HG03432 (cell line): ENCODE measurements at regions not wholly inside any gene's neighbourhood (a gene's known extent, or its start where the extent isn't known, plus 50 kb on each side); places are given as distances from the start of the nearest gene placed in this dataset.

Source experiments
- ATAC-seq: cut with Tn5 transposase; IDR thresholded peaks from one replicate; pipeline ENCODE4 v1.9.1; 2021; ENCODE audit warnings: mild to moderate bottlenecking, moderate library complexity; ENCODE audit not compliant: unreplicated experiment

DNA sequence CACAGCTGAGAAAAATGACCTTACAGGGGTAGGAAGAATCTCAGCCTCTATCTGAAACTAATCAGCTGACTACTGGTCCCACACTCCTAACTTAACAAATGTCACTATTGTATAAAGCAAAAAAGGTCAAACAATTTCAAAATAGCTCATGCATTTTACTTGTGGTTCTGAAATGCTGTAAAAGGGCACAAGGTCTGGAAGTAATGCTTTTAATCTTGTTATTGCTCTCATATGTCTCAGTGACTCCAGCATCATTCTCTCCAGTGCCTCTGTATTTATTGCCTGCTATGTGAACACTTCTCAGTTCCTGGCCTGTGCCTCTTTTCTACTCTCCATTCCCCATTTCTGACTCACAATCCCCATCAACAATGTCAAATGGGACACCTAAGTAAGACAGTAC lies 937.7 kb downstream of the CDH11 start:
- no peak for ATAC-seq

GRCh38 chr16:64182985-64183384 lies 938.9 kb downstream of the CDH11 start:
- no peak for ATAC-seq

DNA sequence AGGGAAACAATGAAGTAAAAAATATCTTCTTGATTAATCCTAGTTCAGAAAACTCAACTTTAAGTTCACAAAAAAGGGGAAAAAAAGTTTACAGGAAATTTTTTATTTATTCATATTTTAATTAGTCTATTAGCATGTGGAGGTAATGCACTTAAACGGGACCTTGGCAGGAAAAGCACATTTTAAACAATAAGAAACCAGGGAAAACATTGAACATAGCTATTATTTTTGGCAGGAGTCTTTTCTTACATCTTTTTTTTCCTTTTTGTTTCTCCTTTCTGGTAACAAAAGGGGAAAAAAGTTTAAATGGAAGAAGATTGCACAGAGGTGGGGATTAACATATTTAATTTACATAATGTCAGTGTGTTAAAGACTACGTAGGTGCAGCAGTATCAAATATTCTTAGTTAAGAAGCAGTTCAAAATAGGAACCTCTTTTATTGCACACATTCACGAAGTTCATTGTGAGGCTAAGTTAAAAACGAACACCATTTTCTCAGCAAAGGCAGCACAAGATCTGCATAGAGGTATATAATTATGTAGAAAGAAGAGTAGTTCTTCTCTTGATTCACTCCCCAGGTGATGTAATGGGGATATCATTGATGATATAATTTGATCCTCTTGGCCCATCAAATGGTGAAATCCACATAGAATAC lies 940.5 kb downstream of the CDH11 start:
- no peak for ATAC-seq

DNA sequence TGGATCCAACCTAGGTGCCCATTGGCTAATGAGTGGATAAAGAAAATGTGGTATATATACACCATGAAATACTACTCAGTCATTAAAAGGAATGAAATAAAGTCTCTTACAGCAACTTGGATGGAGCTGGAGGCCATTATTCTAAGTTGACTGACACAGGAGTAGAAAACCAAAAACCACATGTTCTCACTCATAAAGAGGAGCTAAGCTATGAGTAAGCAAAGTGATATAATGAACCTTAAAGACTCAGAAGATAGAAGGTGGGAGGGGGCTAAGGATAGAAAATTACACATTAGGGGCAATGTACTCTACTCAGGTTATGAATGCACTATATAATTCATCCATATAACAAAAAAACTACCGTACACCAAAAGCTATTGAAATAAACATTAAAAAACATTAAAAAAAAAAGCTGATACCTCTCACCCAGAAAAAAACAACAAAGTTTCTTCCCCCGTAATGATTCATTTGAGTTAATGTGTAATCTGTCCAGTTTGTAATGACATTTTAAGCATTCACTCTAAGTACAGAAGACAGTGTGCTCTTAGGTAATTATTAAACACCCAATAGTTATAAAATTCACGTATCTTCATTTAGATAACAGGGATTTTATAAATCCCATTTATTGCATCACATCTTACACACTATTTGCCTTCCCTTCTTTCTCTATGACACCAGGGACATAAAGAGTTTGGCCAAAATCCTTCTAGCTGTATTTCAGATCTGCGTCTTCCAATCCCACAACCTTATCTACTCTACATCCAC lies 941.5 kb downstream of the CDH11 start:
- no peak for ATAC-seq

- ATAC-seq, result no peak
These were observed 947.5 kb downstream of the CDH11 start for GRCh38 chr16:64174327-64174726.

DNA sequence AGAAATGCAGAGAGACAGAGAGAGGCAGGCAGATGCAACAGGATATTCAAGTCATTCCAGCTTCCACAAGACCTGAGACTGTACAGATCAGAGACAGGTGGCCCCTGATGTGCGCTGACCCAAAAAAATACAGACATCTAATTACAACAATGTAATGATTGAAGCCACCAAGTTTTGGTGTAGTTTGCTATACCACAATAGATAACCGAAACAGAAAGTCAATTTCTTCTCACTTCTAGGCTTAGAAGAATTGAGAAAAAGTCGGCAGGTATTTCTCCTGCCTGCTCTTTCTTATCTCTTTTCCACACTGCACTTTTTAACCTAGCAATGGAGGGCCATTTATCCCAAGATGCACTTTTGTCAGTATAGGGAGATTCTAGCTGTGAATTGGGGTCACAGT lies 949.2 kb downstream of the CDH11 start:
- ATAC-seq, result no peak

DNA sequence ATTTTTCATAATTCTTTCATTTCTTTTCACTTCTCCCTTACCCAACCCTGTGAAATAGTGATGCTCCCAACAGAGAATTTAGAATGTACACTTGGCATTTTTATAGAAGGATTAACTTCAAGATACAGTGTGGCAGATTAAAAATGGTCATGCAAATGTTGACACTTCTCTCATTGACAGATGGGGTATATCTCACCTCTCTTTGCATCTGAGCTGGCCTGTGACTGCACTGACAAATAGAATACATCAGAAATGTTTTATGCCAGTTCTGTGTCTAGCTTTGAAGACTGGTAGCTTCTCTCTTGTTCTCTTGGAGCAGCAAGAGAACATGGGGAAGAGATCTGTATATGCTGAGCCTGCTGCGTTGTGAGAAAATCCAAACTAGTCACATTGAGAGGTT lies 949.6 kb downstream of the CDH11 start:
- ATAC-seq, result no peak

DNA sequence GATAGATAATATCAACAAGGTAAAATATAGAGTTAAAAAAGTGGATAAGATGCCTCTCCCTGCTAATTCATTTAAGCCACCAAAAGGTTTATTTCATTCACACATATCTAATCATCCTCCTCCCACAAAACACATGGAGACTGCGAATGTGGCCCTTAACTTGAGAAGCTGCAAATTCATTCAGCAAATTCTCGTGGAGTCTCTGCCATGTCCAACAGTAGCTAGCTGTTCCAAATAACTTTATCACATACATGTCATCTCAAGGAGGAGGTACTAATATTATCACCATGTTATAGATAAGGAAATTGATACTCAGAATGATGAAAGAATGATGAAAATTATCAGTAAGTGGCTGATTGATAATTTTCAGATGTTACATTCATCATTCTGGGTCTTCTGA lies 950.2 kb downstream of the CDH11 start:
- ATAC-seq, result no peak

DNA sequence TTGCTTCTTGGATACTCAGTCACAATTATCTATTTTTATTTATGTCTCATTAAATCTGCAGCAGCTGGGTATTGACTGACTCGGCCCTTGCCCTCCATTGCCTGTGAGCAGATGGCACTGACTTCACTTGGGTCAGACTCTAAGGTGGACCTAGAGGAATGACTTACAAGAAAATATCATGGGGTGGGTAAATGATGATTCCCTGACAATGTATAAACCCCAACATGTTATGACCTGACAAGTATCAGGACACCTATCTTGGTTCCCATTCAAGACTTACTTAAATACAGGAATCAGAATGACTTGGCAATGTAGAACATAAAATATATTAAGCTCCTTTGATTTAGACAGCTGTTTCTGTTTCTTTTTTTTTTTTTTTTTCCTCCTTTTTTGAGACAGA lies 953.5 kb downstream of the CDH11 start:
- no peak for ATAC-seq

DNA sequence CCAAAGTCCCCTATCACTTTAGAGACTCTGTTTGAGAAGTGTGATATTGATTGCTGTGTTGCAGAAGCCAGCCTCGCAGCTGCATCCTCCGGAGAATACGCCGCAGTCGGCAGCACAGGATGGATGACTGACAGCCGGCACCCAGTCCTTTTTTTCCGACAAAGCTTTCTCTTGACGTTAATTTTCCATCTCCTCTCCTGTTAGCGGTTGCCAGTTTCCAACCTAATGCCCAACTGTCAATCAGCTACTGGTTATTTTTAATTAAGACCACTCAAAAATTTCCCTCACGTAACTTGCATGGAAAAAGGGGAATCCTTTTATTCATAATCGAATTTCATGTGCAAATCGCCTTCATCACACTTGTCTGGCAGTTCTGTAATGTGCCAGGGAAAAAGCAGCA lies 953.9 kb downstream of the CDH11 start:
- ATAC-seq, result no peak

- no peak for ATAC-seq
These were observed 956.5 kb downstream of the CDH11 start for GRCh38 chr16:64165368-64165767.

DNA sequence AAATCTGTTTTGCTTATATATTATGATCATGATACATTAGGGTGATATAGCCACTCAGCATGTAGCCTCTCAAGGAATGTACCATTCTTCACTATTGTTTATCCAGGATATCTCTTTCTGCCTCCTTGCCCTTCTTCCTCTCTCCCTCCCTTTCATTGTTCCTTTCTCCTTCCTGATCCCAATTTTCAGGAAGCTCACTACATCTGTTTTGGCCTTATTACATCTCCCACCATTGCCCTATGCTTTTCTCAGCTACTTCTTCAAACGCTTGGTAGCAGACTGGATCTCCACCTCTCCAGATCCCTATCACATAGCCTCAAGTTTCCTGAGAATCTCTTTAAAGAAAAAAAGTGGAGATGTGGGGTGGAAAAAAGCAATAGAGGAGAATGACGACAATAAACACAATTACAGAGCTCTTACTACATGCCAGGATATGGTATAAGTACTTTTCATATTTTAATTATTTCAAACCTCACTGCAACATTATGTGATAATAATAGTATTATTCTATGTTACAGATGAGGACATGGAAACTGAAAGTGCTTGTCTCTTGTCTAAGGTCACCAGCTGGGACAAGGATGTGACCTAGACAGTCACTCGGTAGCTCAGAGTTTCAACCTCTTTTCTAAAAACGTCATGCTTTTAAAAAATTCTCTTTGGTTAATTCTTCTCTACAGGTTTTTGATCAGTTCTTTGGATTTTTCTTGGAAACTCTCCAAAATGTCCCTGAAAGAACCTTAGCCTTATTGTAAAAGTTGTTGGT lies 959.1 kb downstream of the CDH11 start:
- ATAC-seq, result no peak

- ATAC-seq, result no peak
These were observed 961.9 kb downstream of the CDH11 start for GRCh38 chr16:64159976-64160375.

- ATAC-seq, result no peak
These were observed 962.8 kb downstream of the CDH11 start for GRCh38 chr16:64158941-64159588.

DNA sequence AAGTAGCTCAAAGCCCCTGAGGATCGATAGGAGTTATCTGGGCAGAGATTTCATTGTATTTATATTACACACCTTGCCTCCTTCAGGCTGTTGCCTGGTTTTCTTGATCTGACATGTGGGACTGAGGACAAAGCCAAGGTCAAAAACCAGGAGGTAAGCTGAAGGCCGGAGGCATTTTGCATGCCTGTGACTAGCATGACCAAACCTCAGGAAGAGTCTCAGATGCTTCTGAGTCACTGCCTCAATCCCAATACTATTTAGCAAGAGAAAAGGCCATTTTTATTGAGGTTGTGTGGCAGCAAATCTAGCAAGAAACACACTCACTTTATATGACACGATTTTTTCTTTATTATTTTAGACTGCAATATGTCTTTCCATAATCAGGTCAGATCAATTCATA lies 968.1 kb downstream of the CDH11 start:
- no peak for ATAC-seq

- ATAC-seq, result no peak
These were observed 969.7 kb downstream of the CDH11 start for GRCh38 chr16:64151990-64152767.

- no peak for ATAC-seq
These were observed 971.7 kb downstream of the CDH11 start for GRCh38 chr16:64150193-64150592.

DNA sequence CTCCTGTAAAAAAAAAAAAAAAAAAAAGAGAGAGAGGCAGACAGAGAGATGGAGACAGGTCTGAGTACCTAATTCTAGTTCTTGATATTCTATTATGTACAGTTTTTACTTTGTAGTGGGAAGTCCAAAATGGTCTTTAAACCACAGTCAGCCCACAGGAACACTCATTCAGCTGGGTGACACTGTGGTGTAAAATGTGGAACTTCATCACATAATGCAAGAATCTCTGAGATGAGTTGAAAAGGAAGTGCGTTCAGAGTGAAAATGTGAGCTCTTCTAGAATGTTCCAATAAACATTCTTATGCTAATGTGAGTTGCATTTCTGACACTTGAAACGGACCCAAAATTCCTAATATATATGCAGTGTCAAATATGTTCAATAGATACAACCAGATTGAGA lies 972.1 kb downstream of the CDH11 start:
- ATAC-seq, result no peak

- ATAC-seq, result no peak
These were observed 973.5 kb downstream of the CDH11 start for GRCh38 chr16:64148356-64148755.

- no peak for ATAC-seq
These were observed 973.9 kb downstream of the CDH11 start for GRCh38 chr16:64147941-64148340.

- ATAC-seq, result no peak
These were observed 977.2 kb downstream of the CDH11 start for GRCh38 chr16:64144617-64145016.
